H9 (cell line): ENCODE measurements at regions not wholly inside any gene's neighbourhood (a gene's known extent, or its start where the extent isn't known, plus 50 kb on each side); places are given as distances from the start of the nearest gene placed in this dataset.

Experiments
- DNase-seq: peaks from one replicate; pipeline ENCODE4 v3.0.0-alpha.2; 2017
- H2AFZ ChIP-seq: one replicate; pipeline ENCODE4 v1.6.1; 2013; ENCODE audit warnings: mild to moderate bottlenecking, low read length, control low read depth, moderate library complexity
- H2AK5ac ChIP-seq: 2 replicates; pipeline ENCODE4 v1.6.1; 2013; ENCODE audit warnings: low read length, control low read depth, mixed read lengths; ENCODE audit not compliant: insufficient read length
- H2BK120ac ChIP-seq: one replicate; pipeline ENCODE4 v1.6.1; 2013; ENCODE audit warnings: low read depth, mild to moderate bottlenecking, low read length, control low read depth, inconsistent platforms; ENCODE audit not compliant: poor library complexity, severe bottlenecking
- H2BK12ac ChIP-seq: 2 replicates; pipeline ENCODE4 v1.6.1; 2013; ENCODE audit warnings: low read length, control low read depth, mixed read lengths, low read depth; ENCODE audit not compliant: insufficient read length
- H2BK15ac ChIP-seq: 2 replicates; pipeline ENCODE4 v1.6.1; 2013; ENCODE audit warnings: low read depth, low read length, control low read depth
- H2BK20ac ChIP-seq: one replicate; pipeline ENCODE4 v1.6.1; 2013; ENCODE audit warnings: low read depth, mild to moderate bottlenecking, low read length, control low read depth, inconsistent platforms; ENCODE audit not compliant: poor library complexity, severe bottlenecking
- H2BK5ac ChIP-seq: 2 replicates; pipeline ENCODE4 v1.6.1; 2013; ENCODE audit warnings: low read length, control low read depth, mixed read lengths; ENCODE audit not compliant: insufficient read length
- H3K14ac ChIP-seq: 2 replicates; pipeline ENCODE4 v1.6.1; 2013; ENCODE audit warnings: low read length, control low read depth; ENCODE audit not compliant: insufficient read depth
- H3K18ac ChIP-seq: 2 replicates; pipeline ENCODE4 v1.6.1; 2013; ENCODE audit warnings: low read depth, mild to moderate bottlenecking, mixed read lengths, low read length, control low read depth; ENCODE audit not compliant: insufficient read length
- H3K23ac ChIP-seq: 2 replicates; pipeline ENCODE4 v1.6.1; 2013; ENCODE audit warnings: low read length, control low read depth, mixed read lengths, low read depth; ENCODE audit not compliant: insufficient read length
- H3K23me2 ChIP-seq: 2 replicates; pipeline ENCODE4 v1.6.1; 2013; ENCODE audit warnings: low read depth, mild to moderate bottlenecking, mixed read lengths, low read length, control low read depth; ENCODE audit not compliant: insufficient read length, poor library complexity, severe bottlenecking
- H3K27ac ChIP-seq: 2 replicates; pipeline ENCODE4 v1.5.1; 2013; ENCODE audit warnings: low read length, control low read depth, mixed read lengths, low read depth; ENCODE audit not compliant: insufficient read length
- H3K27me3 ChIP-seq: 2 replicates; pipeline ENCODE4 v1.6.1; 2013; ENCODE audit warnings: low read length, control low read depth, inconsistent platforms; ENCODE audit not compliant: insufficient read depth
- H3K4ac ChIP-seq: 2 replicates; pipeline ENCODE4 v1.6.1; 2013; ENCODE audit warnings: low read depth, mild to moderate bottlenecking, control low read depth, inconsistent platforms, low read length, moderate library complexity
- H3K4me1 ChIP-seq: 2 replicates; pipeline ENCODE4 v1.6.1; 2013; ENCODE audit warnings: low read length, control low read depth, inconsistent platforms; ENCODE audit not compliant: insufficient read depth
- H3K4me2 ChIP-seq: 2 replicates; pipeline ENCODE4 v1.6.1; 2013; ENCODE audit warnings: low read length, control low read depth, mixed read lengths; ENCODE audit not compliant: insufficient read length, insufficient read depth
- H3K56ac ChIP-seq: 2 replicates; pipeline ENCODE4 v1.6.1; 2013; ENCODE audit warnings: low read depth, mild to moderate bottlenecking, mixed read lengths, low read length, control low read depth; ENCODE audit not compliant: insufficient read length
- H3K79me1 ChIP-seq: 2 replicates; pipeline ENCODE4 v1.6.1; 2013; ENCODE audit warnings: low read depth, mild to moderate bottlenecking, moderate library complexity, low read length, control low read depth, inconsistent platforms; ENCODE audit not compliant: insufficient read depth, poor library complexity, severe bottlenecking
- H3K79me2 ChIP-seq: 2 replicates; pipeline ENCODE4 v1.6.1; 2013; ENCODE audit warnings: low read length, control low read depth, inconsistent platforms; ENCODE audit not compliant: insufficient read depth
- H3K9ac ChIP-seq: 2 replicates; pipeline ENCODE4 v1.6.1; 2013; ENCODE audit warnings: low read length, control low read depth, mixed read lengths; ENCODE audit not compliant: insufficient read length; ENCODE audit errors: extremely low read depth
- H3K9me3 ChIP-seq: one replicate; pipeline ENCODE4 v1.6.1; 2013; ENCODE audit warnings: low read depth, low read length, inconsistent platforms; ENCODE audit not compliant: control insufficient read depth
- H3T11ph ChIP-seq: one replicate; pipeline ENCODE4 v1.6.1; 2013; ENCODE audit warnings: mild to moderate bottlenecking, low read length, control low read depth, inconsistent platforms
- H4K20me1 ChIP-seq: one replicate; pipeline ENCODE4 v1.6.1; 2013; ENCODE audit not compliant: control insufficient read depth, insufficient read length, insufficient read depth
- H4K5ac ChIP-seq: 2 replicates; pipeline ENCODE4 v1.6.1; 2013; ENCODE audit warnings: low read depth, mild to moderate bottlenecking, mixed read lengths, low read length, control low read depth; ENCODE audit not compliant: insufficient read length
- H4K8ac ChIP-seq: replicated peaks from 2 replicates; pipeline ENCODE4 v1.6.1; 2013; ENCODE audit warnings: low read length, control low read depth, mixed read lengths, low read depth; ENCODE audit not compliant: insufficient read length
- H4K91ac ChIP-seq: 2 replicates; pipeline ENCODE4 v1.6.1; 2013; ENCODE audit warnings: low read depth, mild to moderate bottlenecking, moderate library complexity, mixed read lengths, low read length, control low read depth; ENCODE audit not compliant: insufficient read length
- H3K27ac Mint-ChIP-seq, 3 experiments: 2 replicates in 2 of 3; 3 replicates in 1 of 3; pipeline ENCODE4 v1.8.0; 2020 to 2021; ENCODE audit warnings: mixed read lengths in 3 of 3, mild to moderate bottlenecking in 1 of 3, moderate library complexity in 1 of 3
- H3K27me3 Mint-ChIP-seq: 2 replicates; pipeline ENCODE4 v1.8.0; 2021; ENCODE audit warnings: low read depth, mild to moderate bottlenecking, moderate library complexity, mixed read lengths
- H3K36me3 Mint-ChIP-seq, 3 experiments: 2 replicates in 2 of 3; 3 replicates in 1 of 3; pipeline ENCODE4 v1.8.0; 2020 to 2021; ENCODE audit warnings: low read depth in 3 of 3, mixed read lengths in 3 of 3; ENCODE audit not compliant: insufficient read depth in 1 of 3
- H3K4me1 Mint-ChIP-seq, 2 experiments: 2 replicates each; pipeline ENCODE4 v1.8.0; 2020; ENCODE audit warnings: mixed read lengths in 2 of 2
- H3K4me3 Mint-ChIP-seq, 2 experiments: 2 replicates in 1 of 2; 3 replicates in 1 of 2; pipeline ENCODE4 v1.8.0; 2020 to 2021; ENCODE audit warnings: mild to moderate bottlenecking in 2 of 2, mixed read lengths in 2 of 2, moderate library complexity in 1 of 2
- H3K9me3 Mint-ChIP-seq, 2 experiments: 2 replicates in 1 of 2; 3 replicates in 1 of 2; pipeline ENCODE4 v1.8.0; 2020; ENCODE audit warnings: mild to moderate bottlenecking in 2 of 2, mixed read lengths in 2 of 2, moderate library complexity in 1 of 2
- WGBS: extraction: QIAGEN DNeasy Blood & Tissue Kit; methylation state at CpG from one replicate; pipeline ENCODE4 v1.1.7; 2013; ENCODE audit warnings: missing lambda C conversion rate, low lambda C conversion rate, mixed read lengths; ENCODE audit not compliant: insufficient read length; ENCODE audit errors: extremely low coverage; 5-methylcytosine and 5-hydroxymethylcytosine counted together
- TF ChIP-seq, protein P1 (sequence below): fragments of 200-600 bp; sonication (generic); conservative IDR thresholded peaks from 3 replicates; pipeline ENCODE4 v1.8.0; 2021; ENCODE audit warnings: antibody characterized with exemption, mild to moderate bottlenecking

DNA sequence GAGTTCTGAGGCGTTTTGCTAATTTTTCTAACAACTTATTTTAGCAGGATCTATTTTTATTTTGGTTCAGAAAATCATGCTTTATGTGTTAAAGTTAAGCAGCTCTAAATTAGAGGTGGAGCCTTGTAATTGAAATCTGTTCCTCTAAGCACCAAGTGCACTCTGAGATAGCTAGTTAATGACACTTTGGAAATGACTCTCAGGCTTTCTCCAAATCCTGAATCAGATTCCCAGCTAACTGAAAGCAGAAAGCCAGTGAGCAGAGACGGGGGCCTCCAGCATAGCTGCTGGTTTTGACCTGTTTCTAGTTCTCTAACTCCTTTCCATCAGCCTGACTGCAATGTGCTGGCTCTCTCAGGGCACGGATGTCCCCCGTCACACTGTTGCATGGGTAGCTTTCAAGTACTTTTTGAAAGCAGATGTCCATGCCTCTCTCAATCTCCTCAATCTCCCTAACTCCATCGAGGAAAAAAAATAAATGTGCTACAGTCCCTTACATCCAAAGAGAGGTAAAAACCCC is 326.5 kb downstream of the SATB2 start:
- Histone ChIP-seq H4K20me1 (no peaks in the 10 kb centered on the region), H3K18ac (no peak overlapping the region), H4K91ac (no peak overlapping the region), H2BK15ac (no peak overlapping the region), H3K4ac (no peak overlapping the region), H4K8ac (no peak overlapping the region), H3K27me3 (no peaks in the 10 kb centered on the region), H3K56ac (no peak overlapping the region), H3K27ac (no peak overlapping the region), H2AFZ (no peak overlapping the region), H3K9ac (no peak overlapping the region), H3K79me1 (no peaks in the 10 kb centered on the region), H3K14ac (no peak overlapping the region), H2BK12ac (no peak overlapping the region), H3K23me2 (no peaks in the 10 kb centered on the region), H2BK20ac (no peak overlapping the region), H3T11ph (no peak overlapping the region), H3K79me2 (no peaks in the 10 kb centered on the region), H2AK5ac (no peak overlapping the region), H3K4me1 (no peaks in the 10 kb centered on the region; the same call in 1 of the 2 replicates), H4K5ac (no peak overlapping the region), H3K23ac (no peak overlapping the region), H3K4me2 (no peak overlapping the region), H2BK120ac (no peak overlapping the region), H2BK5ac (no peak overlapping the region), H3K9me3 (no peaks in the 10 kb centered on the region)
- Mint-ChIP-seq H3K9me3 (peaks cover 0 to 6% of the 10 kb centered on the region in 2 experiments; a peak in 2 of 5 replicates), H3K36me3 (peaks cover 3 to 9% (median 5%) of the 10 kb centered on the region in 3 experiments; a peak in 2 of 7 replicates), H3K27me3 (no peaks in the 10 kb centered on the region), H3K4me3 (no peak overlapping the region), H3K4me1 (peaks cover 10 to 25% of the 10 kb centered on the region in 2 experiments), H3K27ac (peak overlapping the region in 1 of 3 experiments; percentile 27; a peak in 1 of 7 replicates)
- no peak for DNase-seq
- TF ChIP-seq, protein P1, sequence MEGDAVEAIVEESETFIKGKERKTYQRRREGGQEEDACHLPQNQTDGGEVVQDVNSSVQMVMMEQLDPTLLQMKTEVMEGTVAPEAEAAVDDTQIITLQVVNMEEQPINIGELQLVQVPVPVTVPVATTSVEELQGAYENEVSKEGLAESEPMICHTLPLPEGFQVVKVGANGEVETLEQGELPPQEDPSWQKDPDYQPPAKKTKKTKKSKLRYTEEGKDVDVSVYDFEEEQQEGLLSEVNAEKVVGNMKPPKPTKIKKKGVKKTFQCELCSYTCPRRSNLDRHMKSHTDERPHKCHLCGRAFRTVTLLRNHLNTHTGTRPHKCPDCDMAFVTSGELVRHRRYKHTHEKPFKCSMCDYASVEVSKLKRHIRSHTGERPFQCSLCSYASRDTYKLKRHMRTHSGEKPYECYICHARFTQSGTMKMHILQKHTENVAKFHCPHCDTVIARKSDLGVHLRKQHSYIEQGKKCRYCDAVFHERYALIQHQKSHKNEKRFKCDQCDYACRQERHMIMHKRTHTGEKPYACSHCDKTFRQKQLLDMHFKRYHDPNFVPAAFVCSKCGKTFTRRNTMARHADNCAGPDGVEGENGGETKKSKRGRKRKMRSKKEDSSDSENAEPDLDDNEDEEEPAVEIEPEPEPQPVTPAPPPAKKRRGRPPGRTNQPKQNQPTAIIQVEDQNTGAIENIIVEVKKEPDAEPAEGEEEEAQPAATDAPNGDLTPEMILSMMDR = no peak
- WGBS = no CpG with 5 or more reads among the region's 5 CpGs
